Renal cortical epithelial cell (primary cell): ENCODE measurements at regions not wholly inside any gene's neighbourhood (a gene's known extent, or its start where the extent isn't known, plus 50 kb on each side); places are given as distances from the start of the nearest gene placed in this dataset.
"Not testable (repeated sequence)": the region's sequence is repeated elsewhere in the genome, so short reads cannot be mapped to it uniquely, and the experiment has no call there.

Experiments
- DNase-seq: peaks from one replicate; pipeline ENCODE4 v3.0.0-alpha.2; 2011; ENCODE audit warnings: low read depth

DNA sequence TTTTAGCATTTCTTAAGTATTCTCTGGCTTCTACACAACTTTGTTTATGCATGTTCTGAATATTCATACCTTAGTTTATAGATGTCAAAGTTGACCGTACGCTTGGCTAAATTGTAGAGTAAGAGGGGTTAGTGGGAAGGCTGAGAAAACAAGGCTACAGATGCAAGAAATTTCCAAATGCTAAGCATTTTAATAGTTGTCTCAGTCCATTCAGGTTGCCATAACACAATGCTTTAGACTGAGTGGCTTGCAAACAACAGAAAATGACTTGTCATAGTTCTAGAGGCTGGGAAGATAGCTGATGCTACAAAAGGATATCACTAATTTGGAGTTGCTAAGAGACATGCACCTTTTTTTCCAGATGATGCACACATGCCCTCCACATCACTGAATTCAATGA lies 53.0 kb upstream of the C1QTNF3 start:
- DNase-seq = not testable (repeated sequence)

DNA sequence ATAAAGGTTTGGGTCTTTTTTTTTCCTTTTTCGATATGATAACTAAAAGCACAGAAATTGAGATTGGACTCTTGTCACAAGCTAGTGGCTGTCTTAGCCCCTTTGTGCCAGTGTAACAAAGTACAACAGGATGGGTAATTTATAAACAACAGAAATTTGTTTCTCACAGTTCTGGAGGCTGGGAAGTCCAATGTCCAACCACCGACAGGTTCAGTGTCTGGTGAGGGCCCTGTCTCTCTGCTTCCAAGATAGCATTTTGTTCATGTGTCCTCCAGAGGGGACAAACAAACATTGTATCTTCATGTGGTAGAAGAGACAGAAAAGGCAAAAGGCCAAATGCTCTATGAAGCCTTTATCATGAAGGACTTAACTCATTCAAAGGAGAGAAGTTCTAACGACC lies 56.9 kb upstream of the C1QTNF3 start:
- DNase-seq = not testable (repeated sequence)

DNA sequence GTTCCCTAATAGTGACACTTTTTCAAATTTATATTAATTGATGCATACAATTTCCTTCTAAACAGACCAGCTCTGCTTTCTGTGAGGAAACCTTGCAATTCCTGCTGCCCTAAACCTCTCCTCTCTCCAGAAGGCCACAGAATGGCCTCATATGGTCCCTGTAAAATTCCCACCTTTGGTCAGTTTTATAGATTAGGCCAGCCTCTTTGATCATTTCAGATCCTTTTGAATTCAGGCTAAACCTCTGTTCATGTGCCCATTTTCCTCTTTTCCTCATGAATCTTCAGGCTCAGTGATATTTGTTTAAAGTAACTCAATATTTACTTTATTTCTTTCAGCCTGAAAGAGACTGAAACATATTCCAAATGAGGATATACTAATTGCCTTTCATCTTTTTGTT lies 58.6 kb upstream of the C1QTNF3 start:
- not testable (repeated sequence) for DNase-seq

DNA sequence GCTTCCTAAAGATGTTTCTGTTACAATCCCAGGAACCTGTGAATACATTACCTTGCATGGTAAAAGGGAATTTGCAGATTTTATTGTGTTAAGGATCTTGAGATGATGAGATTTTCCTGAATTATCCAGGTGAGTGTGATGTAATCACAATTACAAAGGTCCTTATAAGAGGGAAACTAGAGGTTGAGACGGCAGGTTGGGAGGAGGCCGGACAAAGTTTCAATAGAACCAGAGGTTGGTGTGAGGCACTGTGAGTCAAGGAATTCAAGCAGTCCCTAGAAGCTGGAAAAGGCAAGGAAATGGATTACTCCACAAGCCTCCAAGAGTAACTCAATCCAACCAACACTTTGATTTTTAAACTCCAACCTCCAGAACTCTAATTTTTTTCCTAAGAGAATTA lies 65.9 kb upstream of the C1QTNF3 start:
- DNase-seq = not testable (repeated sequence)

DNA sequence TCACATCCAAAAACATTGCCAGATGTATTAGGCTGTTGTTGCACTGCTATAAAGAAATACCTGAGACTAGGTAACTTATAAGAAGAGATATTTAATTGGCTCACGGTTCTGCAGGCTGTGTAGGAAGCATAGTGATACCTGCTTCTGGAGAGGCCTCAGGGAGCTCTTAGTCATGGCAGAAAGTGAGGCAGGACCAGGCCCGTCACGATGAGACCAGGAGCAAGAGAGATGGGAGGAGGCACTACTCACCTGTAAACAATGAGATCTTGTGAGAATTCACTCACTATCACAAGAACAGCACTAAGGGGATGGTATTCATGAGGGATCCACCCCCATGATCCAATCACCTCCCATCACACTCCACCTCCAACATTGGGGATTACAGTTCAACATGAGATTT lies 81.3 kb upstream of the C1QTNF3 start:
- DNase-seq = not testable (repeated sequence)

DNA sequence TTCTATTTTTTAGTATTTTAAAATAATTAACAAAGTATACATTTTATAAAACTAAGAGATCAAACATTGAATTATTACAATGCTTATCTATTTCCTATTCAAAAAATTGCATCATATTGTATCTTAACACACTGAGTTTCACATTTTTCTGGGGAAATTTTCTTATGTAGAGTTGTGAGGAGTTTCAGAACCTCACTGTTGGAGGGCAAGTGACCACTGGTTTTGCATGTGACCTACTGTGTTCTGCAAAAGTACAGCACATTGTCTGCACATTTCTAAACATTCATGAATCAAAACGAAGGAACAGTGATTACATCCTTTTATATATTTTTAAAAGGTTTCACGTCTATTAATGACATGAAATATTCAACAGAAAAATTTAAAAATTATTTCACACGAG lies 82.3 kb upstream of the C1QTNF3 start:
- DNase-seq = not testable (repeated sequence)

DNA sequence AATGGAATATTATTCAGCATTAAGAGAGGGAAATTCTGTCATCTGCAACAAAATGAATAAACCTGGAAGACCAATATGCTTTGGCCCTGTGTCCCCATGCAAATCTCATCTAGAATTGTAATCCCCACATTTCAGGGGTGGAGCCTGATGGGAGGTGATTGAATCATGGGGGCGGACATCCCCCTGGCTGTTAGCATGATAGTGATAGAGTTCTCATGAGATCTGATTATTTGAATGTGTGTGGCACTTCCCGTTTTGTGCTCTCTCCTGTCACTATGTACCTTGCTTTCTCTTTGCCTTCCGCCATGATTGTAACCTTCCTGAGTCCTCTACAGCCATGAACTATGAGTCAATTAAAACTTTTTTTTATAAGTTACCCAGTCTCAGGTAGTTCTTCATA lies 83.7 kb upstream of the C1QTNF3 start:
- not testable (repeated sequence) for DNase-seq

DNA sequence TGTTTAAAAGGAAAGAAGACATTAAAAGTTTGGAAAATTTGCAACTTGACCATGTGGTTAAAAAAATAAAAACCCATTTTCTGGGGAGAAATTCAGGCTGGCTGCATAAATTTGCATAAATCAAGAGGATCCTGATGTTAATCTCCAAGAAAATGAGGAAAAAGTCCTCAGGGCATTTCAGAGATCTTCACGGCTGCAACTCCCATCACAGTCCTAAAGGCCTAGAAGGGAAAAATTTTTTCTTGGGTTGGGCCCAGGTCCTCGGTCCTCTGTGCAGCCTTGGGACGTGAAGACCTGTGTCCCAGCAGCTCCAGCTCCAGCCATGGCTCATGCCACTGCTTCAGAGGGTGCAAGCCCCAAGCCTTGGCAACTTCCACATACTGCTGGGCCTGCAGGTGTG lies 84.8 kb upstream of the C1QTNF3 start:
- DNase-seq = not testable (repeated sequence)

DNA sequence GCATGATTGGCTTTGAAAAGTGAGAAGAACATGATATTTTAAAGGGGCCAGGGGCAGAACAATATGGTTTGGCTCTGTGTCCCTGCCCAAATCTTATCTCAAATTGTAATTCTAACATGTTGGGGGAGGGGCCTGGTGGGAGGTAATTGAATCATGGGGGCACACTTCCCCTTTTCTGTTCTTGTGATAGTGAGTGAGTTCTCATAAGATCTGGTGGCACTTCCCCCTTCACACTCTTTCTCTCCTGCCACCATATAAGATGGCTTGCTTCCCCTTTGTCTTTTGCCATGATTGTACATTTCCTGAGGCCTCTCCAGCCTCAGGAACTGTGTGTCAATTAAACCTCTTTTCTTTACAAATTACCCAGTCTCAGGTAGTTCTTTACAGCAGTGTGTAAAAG lies 85.9 kb upstream of the C1QTNF3 start:
- not testable (repeated sequence) for DNase-seq

DNA sequence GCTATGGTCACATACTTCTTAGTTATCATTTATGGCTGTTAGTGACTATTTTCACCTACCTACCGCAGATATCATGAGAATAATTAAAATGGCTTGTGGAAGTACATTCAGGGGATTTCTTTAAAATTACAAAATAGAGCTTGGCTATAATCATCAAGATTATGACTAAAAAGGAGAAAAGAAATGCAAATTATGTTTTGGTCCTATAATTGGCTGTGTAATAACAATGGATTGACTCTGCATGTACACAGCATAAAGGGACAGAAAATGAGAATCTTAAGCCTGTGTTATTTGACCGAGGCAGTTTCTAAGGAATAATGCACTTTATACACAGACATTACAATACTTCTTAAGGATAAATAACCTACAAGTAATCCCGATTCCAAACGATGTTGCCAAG lies 112.0 kb upstream of the C1QTNF3 start:
- DNase-seq = not testable (repeated sequence)

DNA sequence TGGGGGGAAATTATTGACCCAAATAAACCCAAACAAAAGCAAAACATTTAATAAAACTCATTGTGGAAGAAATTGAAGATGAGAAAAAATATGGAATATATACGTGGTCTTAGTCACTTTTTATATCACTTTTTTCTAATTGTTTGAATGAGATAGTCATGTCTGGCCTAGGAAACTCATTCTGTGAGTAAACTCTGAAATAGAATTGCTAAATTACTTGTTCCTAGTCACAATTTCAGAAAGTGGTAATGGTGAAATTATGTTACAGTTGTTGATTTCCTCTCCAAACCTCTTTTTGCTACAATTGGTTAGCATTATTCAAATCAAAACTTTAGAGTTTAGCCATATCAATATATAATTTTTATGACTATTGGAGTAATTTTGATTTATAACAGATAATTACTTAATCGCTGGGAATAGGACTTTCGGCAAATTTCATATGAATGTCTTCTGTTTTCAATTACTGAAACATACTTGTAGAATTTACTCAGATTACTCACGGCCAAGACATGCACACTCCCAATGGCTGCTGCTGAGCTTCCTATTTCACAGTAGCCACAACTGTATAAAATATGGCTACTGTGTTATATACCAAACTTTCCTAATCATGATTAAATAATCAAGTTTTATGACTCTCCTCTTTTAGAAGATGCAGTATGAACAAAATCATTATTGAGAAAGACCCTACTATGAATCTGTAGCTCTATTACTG lies 113.8 kb upstream of the C1QTNF3 start:
- DNase-seq = not testable (repeated sequence)

DNA sequence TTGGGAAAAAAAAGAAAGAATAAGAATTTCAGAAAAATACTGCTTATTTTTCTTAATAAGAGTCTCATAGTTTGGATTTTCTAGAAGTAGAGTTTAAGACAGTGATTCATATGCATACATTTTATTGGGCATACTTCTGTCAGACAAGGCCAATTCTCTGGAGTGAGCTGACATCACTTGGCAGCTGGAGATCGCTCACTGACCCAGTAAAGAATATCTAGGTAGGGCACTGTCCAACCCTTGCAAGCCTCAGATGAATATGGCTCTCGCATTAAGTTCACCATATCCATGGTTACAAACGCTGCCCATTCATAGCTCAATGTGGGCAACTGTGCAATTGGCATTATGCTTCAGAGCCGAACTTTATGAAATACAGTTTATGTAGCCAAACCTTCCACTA lies 117.9 kb upstream of the C1QTNF3 start:
- DNase-seq = not testable (repeated sequence)

DNA sequence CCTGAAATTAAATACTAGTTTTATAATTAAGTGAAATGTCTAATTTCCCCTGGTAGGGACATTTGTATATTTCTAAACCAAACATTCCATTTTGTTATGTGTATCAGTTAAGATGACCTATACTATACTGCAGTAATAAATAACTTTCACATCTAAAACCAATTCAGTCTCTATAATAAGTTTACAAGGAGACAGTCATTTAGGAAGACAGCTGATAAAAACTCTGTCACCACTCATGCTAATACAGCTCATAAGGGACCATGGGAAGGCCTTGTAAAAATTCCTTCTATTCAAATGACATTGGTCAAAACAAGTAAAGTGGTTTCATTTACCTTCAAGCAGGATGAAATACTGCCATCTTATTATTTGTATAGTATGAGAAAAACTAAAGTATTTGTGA lies 128.4 kb upstream of the C1QTNF3 start:
- not testable (repeated sequence) for DNase-seq

DNA sequence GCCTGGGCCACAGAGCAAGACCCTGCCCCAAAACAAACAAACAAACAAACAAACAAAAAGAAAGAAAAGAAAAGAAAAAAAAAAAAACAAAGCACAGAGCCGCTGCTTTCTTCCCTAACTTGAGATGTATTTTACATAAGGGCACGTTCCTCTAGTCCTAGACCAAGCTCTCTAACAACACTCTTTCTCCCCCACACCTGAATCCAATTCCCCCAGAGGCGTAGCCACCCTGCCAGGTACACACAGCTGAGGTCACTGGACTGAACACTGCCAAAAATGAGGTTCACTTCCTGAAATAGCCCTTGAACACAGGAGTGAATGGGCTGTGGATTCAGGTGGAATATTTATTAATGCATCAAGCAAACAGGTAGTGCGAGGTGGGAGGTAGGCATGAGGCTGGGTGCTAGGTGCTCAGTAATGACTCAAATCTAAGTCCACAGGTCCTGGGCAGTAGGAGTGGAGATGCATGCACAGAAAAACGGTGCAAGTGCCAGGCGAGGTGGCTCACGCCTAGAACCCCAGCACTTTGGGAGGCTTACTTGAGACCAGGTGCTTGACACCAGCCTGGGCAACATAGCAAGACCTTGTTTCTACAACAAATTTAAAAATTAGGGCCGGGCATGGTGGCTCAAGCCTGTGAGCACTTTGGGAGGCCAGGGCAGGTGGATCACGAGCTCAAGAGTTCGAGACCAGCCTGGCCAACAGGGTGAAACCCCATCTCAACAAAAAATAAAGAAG lies 136.6 kb upstream of the C1QTNF3 start:
- not testable (repeated sequence) for DNase-seq

DNA sequence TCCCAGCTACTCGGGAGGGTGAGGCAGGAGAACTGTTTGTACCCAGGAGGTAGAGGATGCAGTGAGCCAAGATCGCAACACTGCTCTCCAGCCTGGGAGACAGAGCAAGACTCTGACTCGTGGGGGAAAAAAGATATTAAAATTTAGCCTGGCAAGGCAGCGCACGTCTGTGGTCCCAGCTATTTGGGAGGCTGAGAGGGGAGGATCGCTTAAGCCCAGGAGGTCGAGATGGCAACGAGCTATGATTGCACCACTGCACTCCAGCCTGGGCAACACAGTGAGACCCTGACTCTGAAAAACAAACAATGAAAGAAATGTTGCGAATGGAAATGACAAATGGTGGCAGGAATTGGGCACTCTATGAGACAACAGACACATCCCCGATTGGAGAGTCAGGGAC lies 137.2 kb upstream of the C1QTNF3 start:
- not testable (repeated sequence) for DNase-seq

DNA sequence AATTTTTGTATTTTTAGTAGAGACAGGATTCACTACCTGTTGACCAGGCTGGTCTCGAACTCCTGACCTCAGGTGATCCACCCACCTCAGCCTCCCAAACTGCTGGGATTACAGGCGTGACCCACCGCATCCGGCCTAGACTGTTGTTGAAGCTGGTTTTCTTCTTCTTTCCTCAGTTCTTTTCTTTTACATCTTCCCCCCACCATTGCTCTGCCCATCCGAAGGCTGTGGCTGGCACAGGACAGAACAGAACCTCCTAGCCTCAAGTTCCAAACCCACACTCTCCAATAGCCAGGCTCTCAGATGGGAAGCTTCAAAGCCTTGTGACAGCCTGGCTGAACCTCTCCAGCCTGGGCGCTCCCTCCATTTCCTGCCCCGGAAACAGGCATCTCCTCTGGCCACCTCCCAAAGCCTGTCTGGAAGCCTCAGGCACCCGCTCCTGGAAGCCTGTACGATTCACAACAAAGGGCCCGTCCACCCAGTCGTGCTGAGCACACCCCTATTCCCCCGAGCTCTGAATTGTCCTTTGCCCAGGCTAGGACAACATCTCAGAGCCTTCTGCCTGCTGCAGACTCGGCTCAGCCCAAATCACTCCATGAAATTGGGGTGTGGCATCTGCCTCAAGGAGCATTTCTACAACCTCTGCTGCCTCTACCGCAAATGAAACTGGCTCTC lies 138.1 kb upstream of the C1QTNF3 start:
- DNase-seq = not testable (repeated sequence)

DNA sequence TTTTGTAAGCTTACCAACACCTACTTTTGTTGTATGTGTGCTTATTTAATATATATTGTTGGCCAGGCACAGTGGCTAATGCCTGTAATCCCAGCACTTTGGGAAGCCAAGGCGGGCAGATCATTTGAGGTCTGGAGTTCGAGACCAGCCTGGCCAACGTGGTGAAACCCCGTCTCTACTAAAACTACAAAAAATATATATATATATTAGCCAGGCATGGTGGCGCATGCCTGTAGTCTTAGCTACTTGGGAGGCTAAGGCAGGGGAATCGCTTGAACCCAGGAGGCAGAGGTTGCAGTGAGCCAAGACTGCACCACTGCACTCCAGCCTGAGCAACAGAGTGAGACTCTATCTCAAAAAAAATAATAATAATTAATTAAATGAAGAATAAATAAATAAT lies 142.0 kb upstream of the C1QTNF3 start:
- not testable (repeated sequence) for DNase-seq

DNA sequence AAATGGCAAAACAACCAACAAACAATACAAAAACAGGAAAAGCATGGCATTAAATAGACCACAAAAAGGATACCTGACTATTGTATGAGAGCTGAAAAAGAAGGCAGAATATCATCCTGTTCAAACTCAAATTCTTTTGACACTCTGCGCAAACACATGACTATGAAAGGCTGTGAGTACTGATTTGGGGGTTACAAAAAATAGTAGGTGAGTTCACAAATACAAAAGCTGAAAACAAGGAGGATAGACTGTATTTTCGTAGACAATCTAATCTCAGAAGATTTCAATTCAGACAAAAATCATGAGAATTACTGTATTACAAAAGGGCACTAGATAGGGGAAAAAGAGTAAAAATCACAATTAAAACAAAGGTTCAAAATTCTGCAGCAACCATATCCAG lies 142.6 kb upstream of the C1QTNF3 start:
- DNase-seq = peak; percentile 11

DNA sequence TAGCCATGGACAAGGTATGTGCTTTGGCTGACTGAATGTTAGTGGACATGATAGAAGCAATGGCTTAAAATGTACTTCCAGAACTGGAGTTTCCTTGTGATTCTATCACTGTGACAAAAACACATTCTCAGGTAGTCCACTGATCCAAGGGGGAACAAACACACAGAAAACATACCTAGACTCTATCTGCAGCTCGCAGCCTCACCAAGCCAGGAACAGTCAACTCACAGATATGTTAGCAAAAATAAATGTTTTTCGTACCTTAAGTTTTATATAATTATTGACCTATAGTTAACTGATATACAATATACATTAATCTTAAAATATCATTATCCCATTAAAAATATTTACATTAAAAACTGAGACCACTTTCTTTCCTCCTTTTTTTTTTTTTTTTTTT lies 143.1 kb upstream of the C1QTNF3 start:
- DNase-seq = not testable (repeated sequence)

DNA sequence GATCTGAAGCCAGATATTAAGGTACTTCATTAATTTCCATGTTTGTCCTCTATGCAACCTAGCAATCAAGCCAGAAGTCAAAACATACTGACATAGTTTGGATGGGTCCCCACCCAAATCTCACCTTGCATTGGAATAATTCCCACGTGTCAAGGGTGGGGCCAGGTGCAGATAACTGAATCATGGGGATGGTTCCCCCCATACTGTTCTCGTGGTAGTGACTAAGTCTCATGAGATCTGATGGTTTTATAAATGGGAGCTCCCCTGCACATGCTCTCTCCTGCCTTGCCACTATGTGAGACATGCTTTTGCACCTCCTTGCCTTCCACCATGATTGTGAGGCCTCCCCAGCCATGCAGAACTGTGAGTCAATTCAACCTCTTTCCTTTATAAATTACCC lies 143.9 kb upstream of the C1QTNF3 start:
- DNase-seq = peak; percentile 1

DNA sequence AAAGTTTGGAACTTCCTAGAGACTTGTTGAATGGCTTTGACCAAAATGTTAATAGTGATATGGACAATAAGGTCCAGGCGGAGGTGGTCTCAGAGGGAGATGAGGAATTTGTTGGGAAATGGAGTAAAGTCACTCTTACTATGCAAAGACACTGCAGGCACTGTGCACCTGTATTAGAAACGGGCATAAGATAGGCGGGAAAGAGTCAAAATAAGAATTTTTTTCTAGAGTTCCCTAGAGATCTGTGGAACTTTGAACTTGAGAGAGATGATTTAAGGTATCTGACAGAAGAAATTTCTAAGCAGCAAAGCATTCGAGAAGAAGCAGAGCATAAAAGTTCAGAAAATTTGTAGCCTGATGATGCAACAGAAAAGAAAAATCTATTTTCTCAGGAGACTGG lies 144.4 kb upstream of the C1QTNF3 start:
- not testable (repeated sequence) for DNase-seq

DNA sequence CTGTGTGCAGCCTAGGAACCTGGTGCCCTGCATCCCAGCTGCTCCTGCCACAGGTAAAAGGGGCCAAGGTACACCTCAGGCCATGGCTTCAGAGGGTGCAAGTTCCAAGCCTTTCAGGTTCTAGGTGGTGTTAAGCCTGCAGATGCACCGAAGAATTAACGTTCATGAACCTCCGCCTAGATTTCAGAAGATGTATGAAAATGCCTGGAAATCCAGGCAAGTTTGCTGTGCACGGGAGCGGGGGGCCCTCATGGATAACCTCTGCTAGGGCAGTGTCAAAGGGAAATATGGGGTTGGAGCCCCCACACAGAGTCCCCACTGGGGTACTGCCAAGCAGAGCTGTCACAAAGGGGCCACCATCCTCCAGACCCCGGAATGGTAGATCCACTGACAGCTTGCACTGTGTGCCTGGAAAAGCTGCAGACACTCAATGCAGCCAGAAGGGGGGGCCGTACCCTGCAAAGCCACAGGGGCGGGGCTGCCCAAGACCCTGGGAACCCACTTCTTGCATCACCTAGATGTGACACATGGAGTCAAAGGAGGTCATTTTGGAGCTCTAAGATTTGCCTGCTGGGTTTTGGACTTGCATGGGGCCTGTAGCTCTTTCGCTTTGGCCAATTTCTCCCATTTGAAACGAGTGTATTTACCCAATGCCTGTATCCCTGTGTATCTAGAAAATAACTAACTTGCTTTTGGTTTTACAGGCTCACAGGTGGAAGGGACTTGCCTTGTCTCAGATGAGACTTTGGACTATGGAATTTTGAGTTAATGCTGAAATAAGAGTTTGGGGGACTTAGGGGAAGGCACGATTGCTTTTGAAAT lies 145.2 kb upstream of the C1QTNF3 start:
- peak; percentile 27 for DNase-seq
